ENCODE measurements at regions not wholly inside any gene's neighbourhood (a gene's known extent, or its start where the extent isn't known, plus 50 kb on each side); places are given as distances from the start of the nearest gene placed in this dataset.

DNA sequence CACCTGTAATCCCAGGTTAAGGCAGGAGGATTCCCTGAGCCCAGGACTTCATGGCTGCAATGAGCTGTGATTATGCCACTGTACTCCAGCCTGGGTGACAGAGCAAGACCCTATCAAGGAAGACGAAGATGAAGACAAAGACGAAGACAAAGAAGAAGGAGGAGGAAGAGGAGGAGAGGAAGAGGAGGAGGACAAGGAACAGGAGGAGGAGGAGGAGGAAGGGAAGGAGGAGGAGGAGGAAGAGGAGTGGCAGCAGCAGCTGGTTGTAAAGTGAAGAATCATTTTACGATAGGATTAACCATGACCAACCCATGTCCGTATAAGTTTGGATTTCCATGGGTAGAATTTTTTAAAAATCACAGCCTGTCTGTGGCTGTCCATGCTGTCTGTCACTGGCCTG, 316.8 kb upstream of the TNRC6C start:
- DNase-seq (ENCODE audit: low read depth, low spot score): no peak
- CTCF ChIA-PET: no interaction called here
- Histone ChIP-seq H3K4me3 (ENCODE audit: low read depth, low read length) (no peak overlapping the region), H3K27ac (ENCODE audit: low read depth, low read length) (no peak overlapping the region), H3K27me3 (ENCODE audit: control insufficient read depth, insufficient read depth, low read length) (peaks cover 30% of the 10 kb centered on the region), H3K9me3 (ENCODE audit: control insufficient read depth, insufficient read depth, low read length) (no peaks in the 10 kb centered on the region; the same call in 1 of the 2 replicates)
- POLR2A ChIA-PET: no interaction called here
- TF ChIP-seq, protein P1, sequence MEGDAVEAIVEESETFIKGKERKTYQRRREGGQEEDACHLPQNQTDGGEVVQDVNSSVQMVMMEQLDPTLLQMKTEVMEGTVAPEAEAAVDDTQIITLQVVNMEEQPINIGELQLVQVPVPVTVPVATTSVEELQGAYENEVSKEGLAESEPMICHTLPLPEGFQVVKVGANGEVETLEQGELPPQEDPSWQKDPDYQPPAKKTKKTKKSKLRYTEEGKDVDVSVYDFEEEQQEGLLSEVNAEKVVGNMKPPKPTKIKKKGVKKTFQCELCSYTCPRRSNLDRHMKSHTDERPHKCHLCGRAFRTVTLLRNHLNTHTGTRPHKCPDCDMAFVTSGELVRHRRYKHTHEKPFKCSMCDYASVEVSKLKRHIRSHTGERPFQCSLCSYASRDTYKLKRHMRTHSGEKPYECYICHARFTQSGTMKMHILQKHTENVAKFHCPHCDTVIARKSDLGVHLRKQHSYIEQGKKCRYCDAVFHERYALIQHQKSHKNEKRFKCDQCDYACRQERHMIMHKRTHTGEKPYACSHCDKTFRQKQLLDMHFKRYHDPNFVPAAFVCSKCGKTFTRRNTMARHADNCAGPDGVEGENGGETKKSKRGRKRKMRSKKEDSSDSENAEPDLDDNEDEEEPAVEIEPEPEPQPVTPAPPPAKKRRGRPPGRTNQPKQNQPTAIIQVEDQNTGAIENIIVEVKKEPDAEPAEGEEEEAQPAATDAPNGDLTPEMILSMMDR (IDR thresholded peaks at IDR 0.05; ENCODE audit: low read depth, low read length): no peak

DNA sequence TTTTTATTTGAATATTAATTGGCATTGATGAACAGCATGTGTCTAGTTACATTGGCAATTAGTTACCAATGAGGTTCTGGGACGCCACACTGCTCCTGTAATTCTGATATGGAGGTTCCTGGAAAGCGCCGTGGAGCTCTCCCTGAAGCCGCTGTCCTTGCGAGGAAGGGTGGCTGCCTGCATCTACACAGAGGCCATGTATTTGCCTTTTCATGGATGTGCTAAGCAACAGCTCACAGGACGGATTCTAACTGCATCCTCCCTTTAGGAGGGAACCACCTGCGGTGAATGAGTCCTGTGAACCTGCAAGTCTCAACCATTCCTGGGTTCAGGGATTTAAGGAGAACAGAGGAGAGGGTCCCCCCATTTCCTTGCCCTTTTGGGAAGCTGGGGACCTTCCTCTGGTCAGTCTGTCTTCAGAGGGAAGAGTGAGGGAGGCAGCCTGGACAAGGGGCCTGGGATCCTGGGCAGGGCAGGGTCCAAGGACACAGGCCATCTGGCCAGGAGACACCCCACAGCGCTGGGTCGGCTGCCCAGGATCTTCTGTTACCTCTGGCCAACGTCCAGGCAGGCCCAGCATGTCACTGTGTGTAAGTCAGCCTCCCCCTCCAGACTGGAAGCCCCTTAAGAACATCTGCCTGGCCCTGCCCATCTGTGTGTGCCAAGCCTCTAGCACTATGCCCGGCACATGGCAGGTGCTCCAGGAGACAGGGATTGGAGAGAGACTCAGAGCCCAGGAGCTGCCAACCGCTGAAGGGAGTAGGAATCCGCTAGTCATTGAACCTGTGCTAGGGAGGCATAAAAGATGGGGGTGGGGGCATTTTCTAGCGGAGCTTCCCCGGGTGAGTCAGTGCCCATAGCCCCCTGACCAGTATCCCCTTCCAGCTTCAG, 314.1 kb upstream of the TNRC6C start:
- DNase-seq (ENCODE audit: low read depth, low spot score): no peak
- POLR2A ChIA-PET: interaction anchor here (0.6 kb wide), 1 partner anchor 849 kb away, joined by 4 read pairs; no protein-coding TSS in a partner anchor
- TF ChIP-seq, protein P1 (IDR thresholded peaks at IDR 0.05; ENCODE audit: low read depth, low read length): no peak
- CTCF ChIA-PET: no interaction called here
- Histone ChIP-seq H3K27me3 (ENCODE audit: control insufficient read depth, insufficient read depth, low read length) (peaks cover 16% of the 10 kb centered on the region), H3K4me3 (ENCODE audit: low read depth, low read length) (no peak overlapping the region), H3K9me3 (ENCODE audit: control insufficient read depth, insufficient read depth, low read length) (peaks cover 3% of the 10 kb centered on the region), H3K27ac (ENCODE audit: low read depth, low read length) (no peak overlapping the region)

DNA sequence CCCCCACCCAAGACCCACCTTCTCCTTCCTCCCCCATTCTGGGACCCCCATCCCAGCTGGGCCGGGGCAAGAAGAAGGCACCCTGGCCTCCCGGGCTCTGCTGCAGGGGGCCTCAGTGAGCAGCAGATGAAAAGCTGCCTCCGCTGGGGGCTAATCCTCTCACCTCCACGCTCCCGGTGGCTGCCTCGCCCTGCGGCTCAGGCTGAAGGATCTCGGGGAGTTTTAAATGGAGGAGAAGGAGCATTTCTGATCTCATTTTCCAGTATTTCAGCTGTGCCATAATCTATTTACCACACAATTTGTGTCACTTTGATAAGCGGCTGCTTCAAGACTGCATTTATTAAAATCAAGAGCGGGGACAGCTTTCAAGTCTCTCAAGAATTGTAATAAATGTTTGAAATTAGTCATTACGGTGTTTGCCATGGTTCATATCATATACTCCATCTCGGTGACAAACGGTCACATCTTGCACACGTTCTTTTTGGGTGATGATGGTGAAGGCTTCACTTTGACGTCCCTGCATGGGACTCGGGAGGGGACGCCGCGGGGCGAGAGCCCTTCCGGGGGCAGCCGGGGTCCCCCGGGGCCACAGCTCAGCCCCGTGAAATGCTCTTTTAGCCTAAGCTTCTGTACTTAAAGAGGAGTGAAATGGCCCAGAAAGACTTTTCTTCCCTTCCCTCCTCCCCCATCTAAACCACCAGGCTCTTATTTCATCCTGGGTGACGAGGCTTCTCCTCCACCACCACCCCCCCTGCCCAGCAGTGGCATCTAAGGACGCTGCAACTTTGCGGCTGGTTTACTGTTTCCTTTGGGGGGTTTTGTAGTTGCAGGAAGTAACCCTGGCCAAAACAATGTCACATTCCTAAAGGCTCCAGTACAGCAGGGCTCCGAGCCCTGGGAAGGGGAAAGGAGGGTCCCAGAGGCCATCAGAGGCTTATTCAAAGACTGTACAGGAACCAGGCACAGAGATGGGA, 313.1 kb upstream of the TNRC6C start:
- peaks cover 3% of the 10 kb centered on the region for H3K9me3 ChIP-seq (ENCODE audit: control insufficient read depth, insufficient read depth, low read length)
- POLR2A ChIA-PET: interaction anchor here (0.6 kb wide), 1 partner anchor 850 kb away, joined by 4 read pairs; no protein-coding TSS in a partner anchor
- H3K27ac ChIP-seq (ENCODE audit: low read depth, low read length): no peak overlapping the region
- TF ChIP-seq, protein P1 (IDR thresholded peaks at IDR 0.05; ENCODE audit: low read depth, low read length): no peak
- CTCF ChIA-PET: no interaction called here
- no peak overlapping the region for H3K4me3 ChIP-seq (ENCODE audit: low read depth, low read length)
- H3K27me3 ChIP-seq (ENCODE audit: control insufficient read depth, insufficient read depth, low read length): peaks cover 15% of the 10 kb centered on the region
- no peak for DNase-seq (ENCODE audit: low read depth, low spot score)

DNA sequence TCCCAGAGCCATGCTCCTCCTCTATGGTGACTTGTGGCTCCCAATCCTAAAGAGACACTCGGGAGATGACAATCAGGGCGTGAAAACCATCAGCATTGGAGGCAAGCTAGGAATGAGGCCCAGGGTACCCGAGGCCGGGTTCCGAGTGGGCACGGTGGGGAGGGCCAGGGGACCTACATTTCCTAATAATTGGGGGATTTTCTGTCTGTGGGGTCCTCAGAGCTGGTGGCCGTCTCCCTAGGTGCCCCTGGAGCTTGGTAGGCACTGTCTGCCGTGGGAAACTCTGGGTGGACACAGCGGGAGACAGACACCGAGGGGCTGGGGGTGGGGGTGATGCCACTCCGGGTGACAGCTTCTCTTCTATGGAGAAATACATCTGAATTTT, 312.5 kb upstream of the TNRC6C start:
- peaks cover 13% of the 10 kb centered on the region for H3K27me3 ChIP-seq (ENCODE audit: control insufficient read depth, insufficient read depth, low read length)
- H3K27ac ChIP-seq (ENCODE audit: low read depth, low read length): no peak overlapping the region
- no peak overlapping the region for H3K4me3 ChIP-seq (ENCODE audit: low read depth, low read length)
- DNase-seq (ENCODE audit: low read depth, low spot score): no peak
- TF ChIP-seq, protein P1 (IDR thresholded peaks at IDR 0.05; ENCODE audit: low read depth, low read length): no peak
- H3K9me3 ChIP-seq (ENCODE audit: control insufficient read depth, insufficient read depth, low read length): peaks cover 3% of the 10 kb centered on the region
- POLR2A ChIA-PET: no interaction called here
- CTCF ChIA-PET: no interaction called here
